GM23338 (cell line): ENCODE measurements at regions not wholly inside any gene's neighbourhood (a gene's known extent, or its start where the extent isn't known, plus 50 kb on each side); places are given as distances from the start of the nearest gene placed in this dataset.

Source experiments
- ATAC-seq: fragments of 200-7000 bp; cut with Tn5 transposase; 3 replicates; pipeline ENCODE4 v1.9.1; 2020
- DNase-seq: peaks from one replicate; pipeline ENCODE4 v3.0.0-alpha.2; 2015; ENCODE audit warnings: low spot score
- H2AFZ ChIP-seq: fragments of 200-600 bp; sonication (generic); 2 replicates; pipeline ENCODE4 v1.8.0; 2016; ENCODE audit warnings: antibody characterized with exemption, mild to moderate bottlenecking, moderate library complexity
- H3F3A ChIP-seq: fragments of 200-600 bp; sonication (generic); replicated peaks from 2 replicates; pipeline ENCODE4 v1.8.0; 2017; ENCODE audit warnings: antibody characterized with exemption, mixed run types, low read depth
- H3K27ac ChIP-seq: fragments of 200-600 bp; sonication (generic); 2 replicates; pipeline ENCODE4 v1.6.1; 2016; ENCODE audit warnings: low read depth
- H3K27me3 ChIP-seq: fragments of 200-600 bp; sonication (generic); 2 replicates; pipeline ENCODE4 v1.8.0; 2016; ENCODE audit warnings: mild to moderate bottlenecking, mixed run types, moderate library complexity; ENCODE audit not compliant: insufficient read depth
- H3K36me3 ChIP-seq: fragments of 200-600 bp; sonication (generic); 2 replicates; pipeline ENCODE4 v1.8.0; 2016; ENCODE audit warnings: mild to moderate bottlenecking; ENCODE audit not compliant: insufficient read depth
- H3K4me1 ChIP-seq: fragments of 200-600 bp; sonication (generic); 2 replicates; pipeline ENCODE4 v1.8.0; 2016; ENCODE audit warnings: mild to moderate bottlenecking, moderate library complexity; ENCODE audit not compliant: insufficient read depth
- H3K4me2 ChIP-seq: fragments of 200-600 bp; sonication (generic); 2 replicates; pipeline ENCODE4 v1.7.1; 2017; ENCODE audit warnings: mixed run types
- H3K4me3 ChIP-seq: fragments of 200-600 bp; sonication (generic); 2 replicates; pipeline ENCODE4 v1.6.1; 2016; ENCODE audit warnings: mixed run types
- H3K79me2 ChIP-seq: fragments of 200-600 bp; sonication (generic); replicated peaks from 2 replicates; pipeline ENCODE4 v1.8.0; 2017; ENCODE audit warnings: mild to moderate bottlenecking; ENCODE audit not compliant: insufficient read depth
- H3K9me2 ChIP-seq: fragments of 200-600 bp; sonication (generic); 2 replicates; pipeline ENCODE4 v1.8.0; 2017; ENCODE audit not compliant: insufficient read depth
- H4K20me1 ChIP-seq: fragments of 200-600 bp; sonication (generic); replicated peaks from 2 replicates; pipeline ENCODE4 v1.8.0; 2017; ENCODE audit warnings: mild to moderate bottlenecking; ENCODE audit not compliant: insufficient read depth
- H3K27ac Mint-ChIP-seq: 2 replicates; pipeline ENCODE4 v1.8.0; 2020; ENCODE audit warnings: inconsistent platforms, mild to moderate bottlenecking, moderate library complexity, mixed read lengths
- H3K27me3 Mint-ChIP-seq: 3 replicates; pipeline ENCODE4 v1.8.0; 2022; ENCODE audit warnings: low read depth, mild to moderate bottlenecking, moderate library complexity, mixed read lengths, inconsistent platforms; ENCODE audit not compliant: insufficient read depth, poor library complexity
- H3K36me3 Mint-ChIP-seq: 3 replicates; pipeline ENCODE4 v1.8.0; 2021; ENCODE audit warnings: low read depth, mild to moderate bottlenecking, inconsistent platforms, moderate library complexity, mixed read lengths
- H3K4me1 Mint-ChIP-seq: 3 replicates; pipeline ENCODE4 v1.8.0; 2020; ENCODE audit warnings: mild to moderate bottlenecking, inconsistent platforms, mixed read lengths
- H3K4me3 Mint-ChIP-seq: 3 replicates; pipeline ENCODE4 v1.8.0; 2021; ENCODE audit warnings: moderate library complexity, mild to moderate bottlenecking, inconsistent platforms, mixed read lengths
- H3K9me3 Mint-ChIP-seq: 3 replicates; pipeline ENCODE4 v1.8.0; 2020; ENCODE audit warnings: moderate library complexity, mild to moderate bottlenecking, inconsistent platforms, mixed read lengths
- CREB1 ChIP-seq: fragments of 250-450 bp; sonication (Bioruptor Pico); IDR thresholded peaks from 2 replicates; pipeline ENCODE4 v1.5.0; 2020; ENCODE audit warnings: low read depth, mild to moderate bottlenecking, moderate library complexity
- EZH2phosphoT487 ChIP-seq: fragments of 200-600 bp; sonication (generic); IDR thresholded peaks from one replicate; pipeline ENCODE4 v1.8.1; 2018; ENCODE audit warnings: antibody characterized with exemption; ENCODE audit not compliant: unreplicated experiment
- JUNB ChIP-seq: IDR thresholded peaks from one replicate; pipeline ENCODE4 v1.6.1; 2016; ENCODE audit warnings: antibody characterized with exemption; ENCODE audit not compliant: unreplicated experiment
- NANOG ChIP-seq: IDR thresholded peaks from 2 replicates; pipeline ENCODE4 v1.6.1; 2016; ENCODE audit warnings: antibody characterized with exemption, borderline replicate concordance
- POLR2AphosphoS5 ChIP-seq: IDR thresholded peaks from 2 replicates; pipeline ENCODE4 v1.6.1; 2016; ENCODE audit warnings: antibody characterized with exemption, low read depth
- REST ChIP-seq: IDR thresholded peaks from one replicate; pipeline ENCODE4 v1.6.1; 2018; ENCODE audit warnings: antibody characterized with exemption; ENCODE audit not compliant: unreplicated experiment
- STAT1 ChIP-seq: IDR thresholded peaks from one replicate; pipeline ENCODE4 v1.6.1; 2016; ENCODE audit warnings: antibody characterized with exemption; ENCODE audit not compliant: unreplicated experiment
- ZNF331 ChIP-seq: fragments of 250-450 bp; sonication (Bioruptor Pico); IDR thresholded peaks from 2 replicates; pipeline ENCODE4 v1.5.0; 2020; ENCODE audit warnings: low read depth, mild to moderate bottlenecking, moderate library complexity
- TF ChIP-seq, protein P1 (sequence below): IDR thresholded peaks from 2 replicates; pipeline ENCODE4 v1.6.1; 2016; ENCODE audit warnings: antibody characterized with exemption
- TF ChIP-seq, protein P2 (sequence below), 2 experiments: fragments of 200-600 bp in 1 of 2; sonication (generic) in 1 of 2; conservative IDR thresholded peaks; 2 replicates each; pipeline versions ENCODE4 v1.5.1 to v1.6.1; 2016 to 2017; ENCODE audit warnings: antibody characterized with exemption in 2 of 2, low read depth in 2 of 2, mild to moderate bottlenecking in 2 of 2, moderate library complexity in 1 of 2
- TF ChIP-seq, protein P3 (sequence below): fragments of 250-450 bp; sonication (Bioruptor Pico); IDR thresholded peaks from 2 replicates; pipeline ENCODE4 v1.5.0; 2020; ENCODE audit warnings: mild to moderate bottlenecking, moderate library complexity

GRCh38 chr3:177771780-177772179 lies 574.5 kb upstream of the TBL1XR1 start:
- no peak overlapping the region for H3K27ac Mint-ChIP-seq
- no peaks in the 10 kb centered on the region for H3K4me1 ChIP-seq
- peaks cover 16% of the 10 kb centered on the region; the same call in 2 of the 3 replicates for H3K9me3 Mint-ChIP-seq
- TF ChIP-seq CREB1 (no peak), POLR2AphosphoS5 (no peak), REST (no peak), ZNF331 (no peak), JUNB (no peak), STAT1 (no peak), EZH2phosphoT487 (no peak), NANOG (no peak)
- TF ChIP-seq, protein P1, sequence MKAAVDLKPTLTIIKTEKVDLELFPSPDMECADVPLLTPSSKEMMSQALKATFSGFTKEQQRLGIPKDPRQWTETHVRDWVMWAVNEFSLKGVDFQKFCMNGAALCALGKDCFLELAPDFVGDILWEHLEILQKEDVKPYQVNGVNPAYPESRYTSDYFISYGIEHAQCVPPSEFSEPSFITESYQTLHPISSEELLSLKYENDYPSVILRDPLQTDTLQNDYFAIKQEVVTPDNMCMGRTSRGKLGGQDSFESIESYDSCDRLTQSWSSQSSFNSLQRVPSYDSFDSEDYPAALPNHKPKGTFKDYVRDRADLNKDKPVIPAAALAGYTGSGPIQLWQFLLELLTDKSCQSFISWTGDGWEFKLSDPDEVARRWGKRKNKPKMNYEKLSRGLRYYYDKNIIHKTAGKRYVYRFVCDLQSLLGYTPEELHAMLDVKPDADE = no peak
- TF ChIP-seq, protein P2, sequence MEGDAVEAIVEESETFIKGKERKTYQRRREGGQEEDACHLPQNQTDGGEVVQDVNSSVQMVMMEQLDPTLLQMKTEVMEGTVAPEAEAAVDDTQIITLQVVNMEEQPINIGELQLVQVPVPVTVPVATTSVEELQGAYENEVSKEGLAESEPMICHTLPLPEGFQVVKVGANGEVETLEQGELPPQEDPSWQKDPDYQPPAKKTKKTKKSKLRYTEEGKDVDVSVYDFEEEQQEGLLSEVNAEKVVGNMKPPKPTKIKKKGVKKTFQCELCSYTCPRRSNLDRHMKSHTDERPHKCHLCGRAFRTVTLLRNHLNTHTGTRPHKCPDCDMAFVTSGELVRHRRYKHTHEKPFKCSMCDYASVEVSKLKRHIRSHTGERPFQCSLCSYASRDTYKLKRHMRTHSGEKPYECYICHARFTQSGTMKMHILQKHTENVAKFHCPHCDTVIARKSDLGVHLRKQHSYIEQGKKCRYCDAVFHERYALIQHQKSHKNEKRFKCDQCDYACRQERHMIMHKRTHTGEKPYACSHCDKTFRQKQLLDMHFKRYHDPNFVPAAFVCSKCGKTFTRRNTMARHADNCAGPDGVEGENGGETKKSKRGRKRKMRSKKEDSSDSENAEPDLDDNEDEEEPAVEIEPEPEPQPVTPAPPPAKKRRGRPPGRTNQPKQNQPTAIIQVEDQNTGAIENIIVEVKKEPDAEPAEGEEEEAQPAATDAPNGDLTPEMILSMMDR (conservative IDR thresholded peaks at IDR 0.05; ENCODE audit: low read depth in 2 of 2) = no peak
- TF ChIP-seq, protein P3, sequence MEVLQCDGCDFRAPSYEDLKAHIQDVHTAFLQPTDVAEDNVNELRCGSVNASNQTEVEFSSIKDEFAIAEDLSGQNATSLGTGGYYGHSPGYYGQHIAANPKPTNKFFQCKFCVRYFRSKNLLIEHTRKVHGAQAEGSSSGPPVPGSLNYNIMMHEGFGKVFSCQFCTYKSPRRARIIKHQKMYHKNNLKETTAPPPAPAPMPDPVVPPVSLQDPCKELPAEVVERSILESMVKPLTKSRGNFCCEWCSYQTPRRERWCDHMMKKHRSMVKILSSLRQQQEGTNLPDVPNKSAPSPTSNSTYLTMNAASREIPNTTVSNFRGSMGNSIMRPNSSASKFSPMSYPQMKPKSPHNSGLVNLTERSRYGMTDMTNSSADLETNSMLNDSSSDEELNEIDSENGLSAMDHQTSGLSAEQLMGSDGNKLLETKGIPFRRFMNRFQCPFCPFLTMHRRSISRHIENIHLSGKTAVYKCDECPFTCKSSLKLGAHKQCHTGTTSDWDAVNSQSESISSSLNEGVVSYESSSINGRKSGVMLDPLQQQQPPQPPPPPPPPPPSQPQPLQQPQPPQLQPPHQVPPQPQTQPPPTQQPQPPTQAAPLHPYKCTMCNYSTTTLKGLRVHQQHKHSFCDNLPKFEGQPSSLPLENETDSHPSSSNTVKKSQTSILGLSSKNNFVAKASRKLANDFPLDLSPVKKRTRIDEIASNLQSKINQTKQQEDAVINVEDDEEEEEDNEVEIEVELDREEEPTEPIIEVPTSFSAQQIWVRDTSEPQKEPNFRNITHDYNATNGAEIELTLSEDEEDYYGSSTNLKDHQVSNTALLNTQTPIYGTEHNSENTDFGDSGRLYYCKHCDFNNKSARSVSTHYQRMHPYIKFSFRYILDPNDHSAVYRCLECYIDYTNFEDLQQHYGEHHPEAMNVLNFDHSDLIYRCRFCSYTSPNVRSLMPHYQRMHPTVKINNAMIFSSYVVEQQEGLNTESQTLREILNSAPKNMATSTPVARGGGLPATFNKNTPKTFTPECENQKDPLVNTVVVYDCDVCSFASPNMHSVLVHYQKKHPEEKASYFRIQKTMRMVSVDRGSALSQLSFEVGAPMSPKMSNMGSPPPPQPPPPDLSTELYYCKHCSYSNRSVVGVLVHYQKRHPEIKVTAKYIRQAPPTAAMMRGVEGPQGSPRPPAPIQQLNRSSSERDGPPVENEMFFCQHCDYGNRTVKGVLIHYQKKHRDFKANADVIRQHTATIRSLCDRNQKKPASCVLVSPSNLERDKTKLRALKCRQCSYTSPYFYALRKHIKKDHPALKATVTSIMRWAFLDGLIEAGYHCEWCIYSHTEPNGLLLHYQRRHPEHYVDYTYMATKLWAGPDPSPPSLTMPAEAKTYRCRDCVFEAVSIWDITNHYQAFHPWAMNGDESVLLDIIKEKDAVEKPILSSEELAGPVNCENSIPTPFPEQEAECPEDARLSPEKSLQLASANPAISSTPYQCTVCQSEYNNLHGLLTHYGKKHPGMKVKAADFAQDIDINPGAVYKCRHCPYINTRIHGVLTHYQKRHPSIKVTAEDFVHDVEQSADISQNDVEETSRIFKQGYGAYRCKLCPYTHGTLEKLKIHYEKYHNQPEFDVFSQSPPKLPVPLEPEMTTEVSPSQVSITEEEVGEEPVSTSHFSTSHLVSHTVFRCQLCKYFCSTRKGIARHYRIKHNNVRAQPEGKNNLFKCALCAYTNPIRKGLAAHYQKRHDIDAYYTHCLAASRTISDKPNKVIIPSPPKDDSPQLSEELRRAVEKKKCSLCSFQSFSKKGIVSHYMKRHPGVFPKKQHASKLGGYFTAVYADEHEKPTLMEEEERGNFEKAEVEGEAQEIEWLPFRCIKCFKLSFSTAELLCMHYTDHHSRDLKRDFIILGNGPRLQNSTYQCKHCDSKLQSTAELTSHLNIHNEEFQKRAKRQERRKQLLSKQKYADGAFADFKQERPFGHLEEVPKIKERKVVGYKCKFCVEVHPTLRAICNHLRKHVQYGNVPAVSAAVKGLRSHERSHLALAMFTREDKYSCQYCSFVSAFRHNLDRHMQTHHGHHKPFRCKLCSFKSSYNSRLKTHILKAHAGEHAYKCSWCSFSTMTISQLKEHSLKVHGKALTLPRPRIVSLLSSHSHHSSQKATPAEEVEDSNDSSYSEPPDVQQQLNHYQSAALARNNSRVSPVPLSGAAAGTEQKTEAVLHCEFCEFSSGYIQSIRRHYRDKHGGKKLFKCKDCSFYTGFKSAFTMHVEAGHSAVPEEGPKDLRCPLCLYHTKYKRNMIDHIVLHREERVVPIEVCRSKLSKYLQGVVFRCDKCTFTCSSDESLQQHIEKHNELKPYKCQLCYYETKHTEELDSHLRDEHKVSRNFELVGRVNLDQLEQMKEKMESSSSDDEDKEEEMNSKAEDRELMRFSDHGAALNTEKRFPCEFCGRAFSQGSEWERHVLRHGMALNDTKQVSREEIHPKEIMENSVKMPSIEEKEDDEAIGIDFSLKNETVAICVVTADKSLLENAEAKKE = no peak
- no peaks in the 10 kb centered on the region; the same call in 1 of the 2 replicates for H3K36me3 ChIP-seq
- H3K4me3 Mint-ChIP-seq = no peak overlapping the region
- H3K4me1 Mint-ChIP-seq = no peaks in the 10 kb centered on the region
- H3K27me3 ChIP-seq = no peaks in the 10 kb centered on the region
- no peak for ATAC-seq
- peaks cover 4% of the 10 kb centered on the region; the same call in 2 of the 3 replicates for H3K36me3 Mint-ChIP-seq
- no peaks in the 10 kb centered on the region for H4K20me1 ChIP-seq
- no peak overlapping the region for H2AFZ ChIP-seq
- no peaks in the 10 kb centered on the region for H3F3A ChIP-seq
- H3K4me3 ChIP-seq = no peak overlapping the region
- H3K79me2 ChIP-seq = no peaks in the 10 kb centered on the region
- DNase-seq = no peak
- H3K4me2 ChIP-seq = no peak overlapping the region
- no peaks in the 10 kb centered on the region for H3K9me2 ChIP-seq
- H3K27ac ChIP-seq = no peak overlapping the region
- H3K27me3 Mint-ChIP-seq = peaks cover 2% of the 10 kb centered on the region
